NCI-H345 treated with DMSO at 0.1 percent for 48 hours (cell line): ENCODE measurements at regions not wholly inside any gene's neighbourhood (a gene's known extent, or its start where the extent isn't known, plus 50 kb on each side); places are given as distances from the start of the nearest gene placed in this dataset.

Experiments used
- DNase-seq: peaks from one replicate; lab custom pipeline; 2025; ENCODE audit not compliant: unreplicated experiment; lab: John Stamatoyannopoulos, UW

- no peak for DNase-seq
These were observed 2362.4 kb upstream of the TENM3 start for GRCh38 chr4:179880756-179881155.

DNA sequence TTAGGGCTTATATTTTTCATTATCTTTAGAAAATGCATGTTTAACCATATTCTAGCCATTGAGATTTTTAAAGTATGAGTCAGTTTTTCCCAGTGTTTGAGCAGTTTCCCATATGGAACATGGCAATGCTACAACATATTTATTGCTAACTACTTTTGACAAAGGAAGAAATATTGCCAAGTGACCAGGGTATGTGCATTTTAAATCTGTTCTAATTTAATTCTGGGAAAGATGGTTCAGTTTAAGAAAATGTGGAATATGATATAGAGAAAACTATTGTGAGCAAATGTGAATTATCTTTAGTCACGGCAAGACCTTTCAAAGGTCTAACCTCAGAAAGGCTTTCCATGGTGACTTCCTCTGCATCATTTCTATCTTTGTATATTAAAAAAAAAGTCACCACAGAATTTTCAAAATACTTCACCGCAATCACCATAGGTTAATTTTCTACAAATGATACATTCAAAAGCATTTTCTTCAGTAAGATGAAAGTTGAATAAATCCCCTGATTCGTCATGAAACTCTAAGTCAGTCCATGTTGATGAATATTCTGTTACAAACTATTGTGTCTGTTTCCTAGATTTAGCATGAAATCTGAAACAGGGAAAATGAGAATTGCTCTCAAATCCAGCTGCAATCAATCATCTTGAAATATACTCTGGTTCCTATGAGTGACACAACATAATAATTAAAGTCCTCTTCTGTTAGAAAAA, 2349.0 kb upstream of the TENM3 start:
- DNase-seq, result no peak

- DNase-seq, result no peak
These were observed 2323.6 kb upstream of the TENM3 start for GRCh38 chr4:179919587-179919986.

DNA sequence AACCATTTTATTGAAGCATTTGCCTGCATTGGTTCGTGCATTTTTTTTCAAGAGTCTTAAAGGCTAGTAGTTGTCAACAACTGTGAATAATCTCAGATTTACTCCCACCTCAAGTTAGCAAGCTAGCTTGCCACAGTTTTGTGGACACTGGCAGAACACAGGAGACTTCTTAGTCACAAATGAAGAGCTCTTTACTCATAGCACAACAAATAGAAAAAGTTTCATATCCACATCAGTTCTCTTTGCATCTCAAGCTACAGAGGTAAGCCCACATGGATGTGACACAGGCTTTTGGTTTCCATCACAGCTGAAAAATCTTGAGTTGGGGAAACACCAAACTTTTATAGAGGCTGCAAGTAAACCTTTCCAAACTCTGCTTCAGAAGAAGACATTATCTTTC, 2315.7 kb upstream of the TENM3 start:
- DNase-seq, result no peak

DNA sequence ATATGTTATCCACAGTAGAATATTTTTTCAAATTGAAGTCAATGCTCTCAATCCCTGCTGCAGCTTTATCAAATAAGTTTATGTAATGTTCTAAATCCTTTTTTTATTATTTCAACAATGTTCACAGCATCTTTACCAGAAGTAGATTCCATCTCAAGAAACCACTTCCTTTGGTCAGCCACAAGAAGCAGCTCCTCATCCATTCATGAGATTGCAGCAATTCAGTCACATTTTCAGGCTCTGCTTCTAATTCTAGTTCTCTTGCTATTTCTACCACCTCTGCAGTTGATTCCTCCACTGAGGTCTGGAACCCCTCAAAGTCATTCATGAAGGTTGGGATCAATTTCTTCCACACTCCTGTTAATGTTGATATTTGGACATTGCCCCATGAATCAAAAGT, 2301.3 kb upstream of the TENM3 start:
- no peak for DNase-seq

GRCh38 chr4:179976777-179977176, 2266.4 kb upstream of the TENM3 start:
- DNase-seq, result no peak

DNA sequence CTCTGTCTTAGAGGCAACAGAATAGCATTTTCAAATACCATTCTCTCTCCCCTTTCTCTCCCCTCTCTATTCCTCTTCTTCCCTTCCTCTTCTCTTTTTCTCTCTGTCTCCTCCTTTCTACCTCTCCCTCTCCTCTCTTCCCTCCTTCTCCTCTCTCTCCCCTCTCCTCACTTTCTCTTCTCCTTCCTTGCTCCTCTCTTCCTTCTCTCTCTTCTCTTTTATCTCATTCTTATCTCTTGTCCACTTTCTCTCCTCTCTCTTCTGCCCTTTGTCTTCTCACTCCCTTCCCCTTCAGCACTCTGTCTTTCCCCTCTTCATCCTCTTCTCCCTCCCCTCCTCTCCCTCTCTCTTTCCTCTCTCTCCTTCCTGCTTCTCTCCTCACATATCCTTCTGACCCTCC, 2265.8 kb upstream of the TENM3 start:
- DNase-seq, result no peak

GRCh38 chr4:179981161-179981560, 2262.0 kb upstream of the TENM3 start:
- DNase-seq, result no peak

- no peak for DNase-seq
These were observed 2253.2 kb upstream of the TENM3 start for GRCh38 chr4:179989975-179990374.

- no peak for DNase-seq
These were observed 2233.9 kb upstream of the TENM3 start for GRCh38 chr4:180009316-180009715.

DNA sequence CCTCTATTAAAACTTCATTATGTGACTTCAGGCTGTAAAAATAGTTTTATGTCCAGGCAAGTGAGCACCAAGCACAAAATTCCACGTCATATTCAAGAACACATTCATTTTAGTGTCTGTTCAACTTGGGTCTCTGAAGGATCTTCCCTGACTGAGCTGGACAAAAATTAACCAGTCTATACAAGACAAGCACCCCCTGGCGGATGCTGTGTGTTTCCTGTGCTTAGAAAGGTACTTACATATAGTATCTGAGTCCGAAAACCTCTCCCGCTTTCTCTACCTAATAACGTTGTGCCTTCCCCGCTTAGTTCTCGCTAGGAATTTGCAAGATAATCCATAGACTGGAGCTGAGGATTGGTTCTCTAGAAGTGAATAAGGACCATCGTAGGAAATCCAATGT, 2214.5 kb upstream of the TENM3 start:
- DNase-seq, result no peak

- DNase-seq, result no peak
These were observed 2211.9 kb upstream of the TENM3 start for GRCh38 chr4:180031330-180031729.

GRCh38 chr4:180041576-180041975, 2201.6 kb upstream of the TENM3 start:
- DNase-seq, result no peak

GRCh38 chr4:180052629-180053028, 2190.6 kb upstream of the TENM3 start:
- DNase-seq, result no peak

GRCh38 chr4:180054291-180054690, 2188.9 kb upstream of the TENM3 start:
- no peak for DNase-seq

GRCh38 chr4:180057299-180057721, 2185.9 kb upstream of the TENM3 start:
- no peak for DNase-seq

- DNase-seq, result no peak
These were observed 2185.1 kb upstream of the TENM3 start for GRCh38 chr4:180057891-180058671.

DNA sequence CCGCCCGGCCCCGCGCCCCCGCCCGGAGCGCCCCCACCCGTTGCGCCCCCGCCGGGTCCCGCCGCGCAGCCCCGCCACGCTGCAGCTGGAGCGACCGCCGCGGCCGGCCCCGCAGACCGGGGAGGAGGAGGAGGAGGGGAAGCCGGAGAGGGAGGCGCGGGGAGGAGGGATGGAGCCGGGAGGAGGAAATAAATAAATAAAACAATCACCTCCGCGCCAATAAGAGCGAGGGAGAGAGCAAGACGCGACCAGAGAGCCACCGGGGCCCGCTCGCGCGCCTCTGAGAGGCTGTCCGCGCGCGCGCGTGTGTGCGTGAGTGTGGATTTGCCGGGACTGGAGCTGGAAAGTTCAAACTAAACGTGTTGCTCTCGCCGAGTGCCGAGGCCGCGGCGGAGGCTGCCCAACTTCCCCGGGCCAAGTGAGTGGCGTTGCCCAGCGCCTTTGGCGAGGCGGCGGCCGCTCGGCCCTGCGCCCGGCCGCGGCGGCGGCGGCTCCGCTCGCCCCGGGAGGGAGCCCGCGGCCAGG, 2184.4 kb upstream of the TENM3 start:
- DNase-seq, result no peak

- no peak for DNase-seq
These were observed 2183.9 kb upstream of the TENM3 start for GRCh38 chr4:180059216-180059881.

DNA sequence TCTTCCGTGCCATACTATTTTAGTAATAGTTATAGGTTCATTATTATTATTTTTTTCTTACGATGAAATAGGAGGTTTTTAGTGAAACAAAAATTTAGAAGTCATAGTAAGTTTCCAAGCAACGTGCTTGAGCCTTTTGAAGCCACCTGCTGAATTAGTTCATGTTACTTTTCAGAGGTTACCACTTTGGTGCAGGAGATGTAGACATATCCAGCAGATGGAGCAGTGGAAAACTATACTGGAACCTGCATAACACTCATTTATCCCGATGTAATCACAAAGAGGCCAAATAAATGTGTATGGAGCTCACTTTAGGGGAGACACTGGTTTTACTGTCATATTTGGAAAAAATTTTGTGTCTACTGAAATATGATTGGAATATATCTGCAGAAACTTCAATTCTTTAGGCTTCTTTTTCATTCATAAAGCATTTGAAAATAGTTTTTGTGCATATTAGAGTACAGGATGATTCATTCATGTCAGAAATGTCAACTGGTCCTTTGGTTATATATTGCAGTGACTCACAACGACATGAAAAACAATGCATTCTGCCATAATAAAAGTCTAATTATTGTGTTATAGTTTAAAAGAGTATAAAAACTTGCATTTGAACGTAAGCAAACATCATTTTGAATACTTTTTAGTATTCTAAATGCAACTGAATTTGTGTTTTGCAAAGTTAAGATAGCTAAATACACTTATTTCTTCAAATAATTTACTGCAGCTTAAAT, 2182.9 kb upstream of the TENM3 start:
- DNase-seq, result no peak

DNA sequence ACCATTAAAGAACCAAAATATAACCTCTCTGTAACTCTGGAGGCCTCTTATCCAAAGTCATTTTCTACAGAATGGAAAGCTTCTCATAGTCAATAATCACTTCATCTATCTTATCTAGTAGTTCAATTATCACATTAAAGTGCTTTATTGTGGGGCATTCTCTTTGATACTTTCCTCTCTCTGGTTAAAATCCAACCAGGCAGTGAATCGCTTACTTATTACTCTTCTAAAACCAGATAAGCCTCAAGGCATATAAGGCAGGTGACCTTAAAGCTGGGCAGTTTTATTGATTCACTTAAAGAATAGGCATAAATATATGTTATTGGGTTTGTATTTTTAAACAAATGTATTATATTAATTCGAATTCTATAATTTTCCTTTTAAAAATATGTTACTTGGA, 2162.1 kb upstream of the TENM3 start:
- DNase-seq, result no peak
